HG02610 (cell line): ENCODE measurements at regions not wholly inside any gene's neighbourhood (a gene's known extent, or its start where the extent isn't known, plus 50 kb on each side); places are given as distances from the start of the nearest gene placed in this dataset.
"Not testable (repeated sequence)": the region's sequence is repeated elsewhere in the genome, so short reads cannot be mapped to it uniquely, and the experiment has no call there.

Experiments
- ATAC-seq: cut with Tn5 transposase; IDR thresholded peaks from one replicate; pipeline ENCODE4 v1.9.1; 2021; ENCODE audit warnings: mild to moderate bottlenecking, moderate library complexity; ENCODE audit not compliant: unreplicated experiment

DNA sequence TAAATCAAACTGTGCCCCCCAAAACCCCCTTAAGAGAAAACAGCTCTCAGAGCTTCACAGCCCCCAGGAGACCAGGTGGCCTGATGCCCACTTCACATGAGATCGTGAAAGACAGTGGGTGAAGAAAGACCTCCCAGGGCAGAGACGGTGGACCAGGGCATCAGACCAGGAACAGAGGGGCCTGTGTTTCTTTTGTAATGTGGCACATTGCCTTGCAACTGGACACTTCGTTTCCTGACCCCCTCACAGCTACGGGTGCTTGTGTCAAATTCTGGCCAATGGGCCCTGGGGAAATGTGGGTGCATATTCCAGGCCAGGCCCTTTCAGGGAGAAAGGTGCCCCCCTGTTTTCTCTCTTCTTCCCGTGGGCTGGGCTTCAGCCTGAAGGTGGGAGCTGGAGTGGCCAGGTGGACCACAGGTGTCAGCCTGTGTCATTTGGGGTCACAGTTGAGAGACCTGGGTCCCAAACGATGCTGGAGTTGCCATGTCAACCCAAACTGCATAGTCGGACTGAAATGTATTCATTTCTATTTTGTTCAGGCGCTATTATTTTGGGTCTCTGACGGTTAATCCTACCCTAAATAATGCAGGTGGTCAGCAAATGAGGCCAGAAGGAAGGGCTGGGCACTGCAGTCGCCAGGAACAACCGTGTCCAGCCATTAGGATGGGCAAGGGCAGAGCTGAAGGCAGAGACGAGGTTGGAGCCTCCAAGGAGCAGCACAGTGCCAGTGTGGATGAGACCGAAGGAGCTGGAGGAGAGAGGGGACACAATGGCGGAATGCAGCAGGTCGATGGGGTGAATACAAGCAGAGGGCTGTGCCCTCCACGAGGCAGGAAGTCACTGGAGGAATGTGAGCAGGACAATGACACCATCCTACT is 338.2 kb downstream of the EIPR1 start:
- no peak for ATAC-seq

DNA sequence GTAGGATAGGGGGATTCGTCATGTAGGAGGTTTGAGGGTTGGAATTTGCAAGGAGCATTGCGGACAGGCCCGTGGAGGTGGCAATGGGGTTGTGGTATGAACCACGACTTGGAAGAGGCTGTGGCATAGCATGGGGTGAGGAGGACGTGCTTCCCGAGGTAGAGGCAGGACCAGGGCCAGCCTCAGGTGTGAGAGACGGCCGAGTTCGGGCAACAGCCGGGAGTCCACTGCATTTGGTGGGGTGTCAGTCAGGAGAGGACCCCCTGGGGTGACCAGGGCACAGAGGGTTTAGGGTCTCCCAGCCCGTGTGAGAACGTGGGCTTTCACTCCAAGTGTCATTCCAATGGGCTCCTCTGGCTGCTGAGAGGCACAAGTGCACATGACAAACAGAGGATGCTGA is 339.0 kb downstream of the EIPR1 start:
- ATAC-seq = no peak

DNA sequence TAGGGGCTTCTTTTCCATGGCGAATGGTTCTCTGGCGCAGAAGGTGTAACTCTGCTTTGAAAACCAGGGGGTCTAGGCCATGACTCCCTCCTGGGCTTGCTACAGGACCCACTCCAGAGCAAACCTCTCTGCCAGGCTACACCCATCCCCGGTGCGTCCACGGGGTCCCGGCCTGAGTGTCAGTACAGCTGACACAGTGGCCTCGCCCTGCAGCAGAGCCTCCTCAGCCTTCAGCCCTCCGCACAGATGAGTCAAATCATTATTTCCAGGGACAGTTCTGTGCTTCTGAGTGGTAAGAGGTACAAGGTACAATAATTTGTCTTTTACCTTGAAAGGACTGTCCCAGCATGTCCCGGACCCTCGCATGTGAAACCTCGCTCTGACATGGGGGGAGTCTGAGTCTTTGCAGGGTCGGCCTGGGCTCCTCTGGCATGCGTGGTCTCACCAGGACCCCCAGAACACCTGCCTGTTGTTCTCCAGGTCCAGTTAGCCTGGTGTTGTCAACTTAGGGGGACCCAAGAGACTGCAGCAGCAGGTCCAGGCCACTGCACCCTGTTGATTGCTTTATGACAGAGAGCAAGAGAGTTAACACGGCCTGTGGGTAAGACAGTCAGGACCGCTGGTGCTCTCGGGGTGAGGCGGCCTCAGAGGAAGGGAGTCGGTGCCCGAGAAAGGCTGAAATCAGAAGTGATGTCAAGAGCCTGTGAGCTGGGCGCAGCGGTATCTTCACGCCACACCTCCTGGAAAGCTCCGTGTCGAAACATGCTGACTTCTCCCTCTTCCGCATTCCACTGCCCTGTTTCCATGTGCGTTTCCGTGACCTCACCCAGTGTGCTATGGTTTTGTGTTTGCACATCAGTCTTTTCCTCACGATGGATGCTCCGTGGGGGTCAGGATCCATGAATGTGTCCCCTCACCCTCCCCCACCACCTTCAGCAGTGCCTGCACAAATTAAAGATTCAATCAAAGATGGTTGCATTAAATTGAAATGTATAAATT is 340.1 kb downstream of the EIPR1 start:
- ATAC-seq = no peak

DNA sequence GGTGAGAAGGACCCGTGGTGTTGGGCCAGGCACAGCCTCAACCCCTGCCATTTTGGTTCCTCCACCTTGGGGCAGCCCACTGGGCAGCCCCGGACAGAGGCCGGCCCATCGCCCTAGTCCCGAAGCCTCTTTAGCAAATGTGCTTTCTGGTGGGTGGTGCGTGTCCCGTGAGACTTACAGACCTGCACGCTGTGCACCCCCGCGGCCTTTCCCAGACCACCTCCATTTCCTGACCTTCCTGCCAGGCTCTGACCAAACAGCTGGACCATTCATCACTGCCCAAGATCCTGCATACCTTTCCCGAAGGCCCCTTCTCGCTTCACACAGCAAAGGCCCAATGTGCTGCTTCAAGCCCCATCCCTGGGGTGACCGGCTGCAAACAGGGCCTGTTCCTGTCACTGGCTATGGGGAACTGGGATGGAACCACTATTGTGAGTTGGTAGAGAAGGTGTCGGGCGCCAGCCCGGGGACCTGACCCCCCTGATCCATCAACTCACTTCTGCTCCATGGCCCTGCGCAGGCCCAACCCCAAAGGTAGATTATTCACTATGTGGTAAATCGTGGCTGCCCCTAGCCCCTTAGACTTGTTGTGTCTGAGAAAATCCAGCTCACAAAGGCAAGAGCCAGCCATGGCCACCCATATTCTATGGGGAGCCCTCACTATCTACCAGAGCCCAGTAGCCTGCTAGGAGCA is 341.0 kb downstream of the EIPR1 start:
- no peak for ATAC-seq

DNA sequence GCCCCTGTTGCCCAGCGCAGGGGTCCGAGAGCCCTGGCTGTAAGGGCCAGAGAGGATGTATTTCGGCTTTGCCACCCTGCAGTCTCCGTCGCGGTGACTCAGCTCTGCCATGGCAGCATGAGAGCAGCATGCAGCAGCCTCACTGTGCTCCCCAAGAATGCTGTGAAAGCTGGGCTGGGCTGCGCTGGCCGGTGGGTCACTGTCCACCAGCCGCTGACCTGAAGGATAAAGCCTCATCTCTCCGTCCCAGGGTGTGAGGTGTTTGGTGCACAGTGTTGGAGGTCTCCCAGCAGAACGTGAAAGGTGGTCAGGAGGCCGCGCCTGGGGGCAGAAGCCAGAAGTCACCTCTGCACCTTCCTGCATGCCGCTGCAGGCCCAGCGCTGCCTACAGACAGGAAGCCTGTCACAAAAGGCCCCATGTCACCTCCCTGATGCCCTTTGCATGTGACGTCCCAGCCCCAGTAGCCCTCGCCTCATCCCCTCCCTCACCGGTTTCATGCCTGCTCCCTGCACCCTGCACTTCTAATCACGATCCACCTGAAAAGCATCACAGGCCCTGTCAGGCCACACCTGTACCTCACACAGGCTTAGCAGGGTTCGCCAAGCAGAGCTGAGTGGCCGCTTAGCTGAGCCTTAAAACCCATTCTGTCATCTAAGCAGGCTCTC is 342.1 kb downstream of the EIPR1 start:
- no peak for ATAC-seq

DNA sequence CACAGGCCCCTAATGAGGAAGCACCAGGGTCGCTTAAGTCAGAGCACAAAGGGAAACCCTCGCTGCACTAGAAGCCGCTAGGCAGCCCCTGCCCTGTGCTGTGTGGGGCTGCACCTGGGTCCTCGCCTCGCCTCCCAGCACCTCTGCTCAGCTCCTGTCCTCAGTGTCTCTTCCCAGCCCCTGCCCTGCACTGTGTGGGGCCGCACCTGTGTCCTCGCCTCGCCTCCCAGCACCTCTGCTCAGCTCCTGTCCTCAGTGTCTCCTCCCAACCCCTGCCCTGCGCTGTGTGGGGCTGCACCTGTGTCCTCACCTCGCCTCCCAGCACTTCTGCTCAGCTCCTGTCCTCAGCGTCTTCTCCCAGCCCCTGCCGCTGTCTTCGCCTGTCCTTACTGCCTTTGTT is 342.8 kb downstream of the EIPR1 start:
- no peak for ATAC-seq

DNA sequence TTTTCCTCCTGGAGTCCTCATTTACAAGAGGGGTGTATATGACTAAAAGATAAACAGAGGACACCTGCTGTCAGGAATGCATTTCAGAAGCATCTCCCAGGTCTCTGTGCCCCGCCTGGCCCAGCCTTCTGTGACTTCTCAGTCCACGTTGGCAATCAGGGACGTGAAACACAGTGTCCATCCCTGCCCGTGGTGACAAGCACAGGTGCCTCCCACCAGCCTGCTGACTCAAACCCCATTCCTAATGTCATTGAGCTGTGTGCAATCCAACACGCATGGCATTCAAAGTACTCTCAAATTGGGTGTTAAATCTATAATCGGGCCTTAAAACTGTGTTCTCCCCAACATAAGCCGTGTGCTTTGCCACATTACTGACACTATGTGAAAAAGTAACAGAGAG is 343.2 kb downstream of the EIPR1 start:
- no peak for ATAC-seq

DNA sequence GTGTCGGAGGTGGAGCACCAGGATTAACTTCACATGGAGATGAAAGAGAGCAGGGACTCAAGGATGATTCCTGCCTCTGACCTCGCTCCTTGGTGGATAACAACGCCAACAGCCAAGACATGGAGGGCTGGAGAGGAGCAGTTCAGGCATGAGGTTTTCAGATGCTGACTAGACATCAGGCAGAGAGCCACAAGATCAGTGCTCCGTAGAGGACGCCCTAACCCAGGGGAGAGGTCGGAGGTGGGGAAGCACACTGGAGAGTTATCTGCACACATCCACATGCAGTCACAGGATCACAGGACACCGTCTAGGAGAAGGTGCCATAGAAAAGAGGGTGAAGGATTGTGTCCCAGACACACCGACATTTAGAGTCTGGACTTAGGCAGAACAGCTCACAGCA is 344.3 kb downstream of the EIPR1 start:
- no peak for ATAC-seq

DNA sequence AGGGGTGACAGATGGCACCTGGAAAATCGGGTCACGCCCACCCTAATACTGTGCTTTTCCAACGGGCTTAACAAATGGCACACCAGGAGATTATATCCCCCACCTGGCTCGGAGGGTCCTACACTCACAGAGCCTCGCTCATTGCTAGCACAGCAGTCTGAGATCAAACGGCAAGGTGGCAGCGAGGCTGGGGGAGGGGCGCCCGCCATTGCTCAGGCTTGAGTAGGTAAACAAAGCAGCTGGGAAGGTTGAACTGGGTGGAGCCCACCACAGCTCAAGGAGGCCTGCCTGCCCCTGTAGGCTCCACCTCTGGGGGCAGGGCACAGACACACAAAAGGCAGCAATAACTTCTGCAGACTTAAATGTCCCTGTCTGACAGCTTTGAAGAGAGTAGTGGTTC is 346.8 kb downstream of the EIPR1 start:
- ATAC-seq = not testable (repeated sequence)

DNA sequence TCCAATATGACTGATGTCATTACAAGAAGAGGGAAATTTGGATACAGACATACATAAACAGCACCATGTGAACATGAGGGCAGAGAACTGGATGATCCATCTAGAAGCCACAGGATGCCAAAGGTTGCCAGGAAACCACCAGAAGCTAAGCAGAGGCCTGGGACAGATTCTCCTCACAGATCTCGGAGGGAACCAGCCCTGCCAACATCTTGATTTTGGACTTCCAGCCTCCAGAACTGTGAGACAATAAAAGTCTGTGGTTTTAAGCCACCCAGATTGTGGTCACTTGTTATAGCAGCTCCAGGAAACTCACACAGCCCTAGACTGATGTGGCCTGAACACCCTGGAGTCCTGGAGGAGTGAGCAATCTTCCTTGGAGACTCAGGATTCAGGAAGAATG is 351.6 kb downstream of the EIPR1 start:
- ATAC-seq = no peak

DNA sequence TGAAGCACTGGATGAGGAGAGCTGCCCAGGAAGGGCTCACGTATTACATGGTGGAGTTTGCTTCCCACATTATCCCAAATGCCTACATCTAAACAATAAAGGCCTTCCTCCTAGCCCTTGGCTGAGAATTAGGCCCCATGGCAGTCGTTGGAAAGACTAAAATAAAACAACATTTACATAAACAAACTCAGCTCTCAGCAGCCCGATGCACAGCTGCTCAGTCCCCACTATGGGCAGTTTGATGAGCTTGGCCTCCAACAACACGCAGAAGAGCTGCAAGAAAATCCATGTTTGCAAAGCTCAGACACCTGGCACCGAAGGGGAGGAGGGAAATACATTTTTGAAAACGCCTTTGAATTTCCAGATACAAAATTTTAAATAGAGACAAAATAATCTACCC is 352.4 kb downstream of the EIPR1 start:
- ATAC-seq = no peak

DNA sequence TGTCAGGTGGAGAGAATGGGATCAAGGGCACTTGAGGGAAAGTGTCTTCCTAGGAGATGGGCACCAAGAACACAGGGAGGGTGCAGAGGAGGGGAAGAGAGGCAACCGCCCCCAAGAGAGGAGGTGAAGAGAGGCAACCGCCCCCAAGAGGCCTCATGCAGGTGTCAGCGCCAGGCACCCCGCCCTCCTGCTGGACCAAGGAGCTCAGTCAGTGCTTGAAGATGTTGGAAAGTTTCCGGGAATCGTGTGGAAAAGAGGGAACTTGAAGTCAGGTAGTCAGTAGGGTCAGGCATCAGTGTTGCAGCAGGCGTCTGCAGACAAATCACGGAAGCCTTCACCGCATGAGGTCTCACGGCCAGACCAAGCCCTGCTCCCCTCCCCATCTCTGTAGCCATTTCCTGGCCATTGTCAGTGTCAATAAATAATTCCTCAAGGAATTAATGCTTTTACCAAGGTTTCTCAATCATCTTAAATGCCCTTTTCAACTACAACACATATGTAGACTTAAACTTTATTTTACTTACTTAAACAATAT is 353.1 kb downstream of the EIPR1 start:
- no peak for ATAC-seq

DNA sequence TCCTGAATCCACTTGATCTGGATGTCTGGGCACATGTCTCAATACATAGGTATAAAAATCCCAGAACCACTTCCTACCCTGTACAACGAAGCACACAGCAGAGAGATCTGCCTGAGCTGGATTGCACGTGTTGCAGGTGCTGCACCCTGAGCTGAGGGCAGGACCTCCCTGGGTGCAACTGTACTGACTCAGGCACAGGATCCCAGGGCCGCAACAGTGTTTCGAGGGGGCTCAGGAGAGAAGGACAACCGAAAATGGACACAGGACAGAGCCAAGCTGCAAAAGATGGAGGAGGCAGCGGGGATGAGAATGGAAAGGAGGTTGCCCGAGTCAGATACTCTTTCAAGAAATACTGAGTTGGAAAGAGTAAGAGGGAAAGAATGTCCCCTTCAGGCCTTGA is 354.1 kb downstream of the EIPR1 start:
- no peak for ATAC-seq

DNA sequence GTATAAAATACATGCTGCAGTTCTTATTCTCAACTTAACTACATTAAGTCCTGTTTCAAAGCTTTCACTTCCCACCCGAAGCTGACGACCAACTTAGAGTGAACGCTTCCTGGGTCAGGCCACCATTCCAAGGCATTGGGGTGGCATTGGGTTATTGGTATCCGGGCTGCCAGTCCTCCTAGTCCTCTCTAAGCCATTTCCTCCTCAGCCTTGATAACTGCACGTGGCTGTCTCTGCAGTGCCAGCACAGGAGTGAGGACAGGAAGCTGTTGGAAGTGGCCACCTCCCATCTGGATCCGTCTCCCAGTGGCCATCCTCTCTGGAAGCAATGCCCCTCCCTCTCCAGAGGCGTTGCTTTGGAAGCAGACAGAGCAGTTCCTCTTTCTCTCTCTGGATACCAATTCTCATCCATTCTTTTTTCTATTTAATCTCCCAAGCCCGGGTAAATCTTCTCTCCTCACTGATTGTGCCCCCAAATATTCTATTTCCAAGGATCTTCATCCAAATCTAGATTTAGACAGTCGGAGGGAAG is 354.7 kb downstream of the EIPR1 start:
- ATAC-seq = no peak

DNA sequence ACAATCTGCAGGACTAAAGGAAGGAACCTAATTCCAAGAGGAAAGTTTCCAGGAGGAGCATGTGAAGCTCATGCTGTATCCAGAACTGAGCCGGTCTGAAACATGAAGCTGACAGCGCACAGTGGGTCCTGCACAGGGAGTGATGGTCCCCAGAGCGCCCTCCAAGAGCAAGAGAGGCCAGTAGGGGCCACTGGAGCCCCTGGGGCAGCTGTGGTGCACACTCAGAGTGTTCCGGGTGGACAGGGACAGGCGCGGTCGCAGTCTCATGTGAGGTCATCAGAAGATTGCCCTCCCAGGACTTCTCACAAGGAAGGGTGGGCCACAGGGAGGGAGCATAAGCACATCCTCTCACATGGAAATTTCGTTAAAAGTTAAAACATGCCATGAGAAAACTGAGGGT is 355.9 kb downstream of the EIPR1 start:
- ATAC-seq = no peak

DNA sequence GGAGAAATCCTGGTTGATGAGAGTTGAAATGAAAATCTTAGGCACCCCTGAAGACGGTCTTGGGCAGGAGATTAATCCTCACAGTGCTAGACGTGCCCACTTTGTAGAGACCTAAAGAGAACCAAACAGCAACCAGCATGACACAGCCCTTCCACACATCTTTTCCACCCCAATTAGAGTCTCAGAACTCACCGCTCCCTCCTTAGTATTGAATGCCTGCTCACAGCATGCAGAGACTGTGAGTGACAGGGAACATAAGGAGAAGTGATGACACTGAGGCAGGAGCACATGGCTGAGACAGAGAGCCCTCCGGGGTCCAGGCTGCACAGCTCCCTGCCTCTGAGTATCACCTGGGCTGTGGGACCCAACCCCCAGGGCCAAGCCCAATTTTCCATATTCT is 367.6 kb downstream of the EIPR1 start:
- ATAC-seq = no peak

DNA sequence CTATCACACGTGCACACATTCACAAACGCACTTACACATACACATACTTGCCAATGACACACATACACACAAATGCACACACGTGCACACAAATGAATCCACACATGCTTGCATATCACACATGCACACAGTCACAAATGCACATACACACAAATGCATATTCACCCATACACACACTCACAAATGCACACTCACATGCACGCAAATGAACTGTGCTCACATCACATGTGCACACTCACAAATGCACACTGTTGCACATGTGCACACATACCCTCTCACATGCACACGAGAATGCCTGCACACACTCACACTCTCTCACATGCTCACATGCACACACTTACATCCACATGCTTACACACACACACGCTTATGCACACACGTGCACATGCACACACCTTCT is 368.1 kb downstream of the EIPR1 start:
- no peak for ATAC-seq

DNA sequence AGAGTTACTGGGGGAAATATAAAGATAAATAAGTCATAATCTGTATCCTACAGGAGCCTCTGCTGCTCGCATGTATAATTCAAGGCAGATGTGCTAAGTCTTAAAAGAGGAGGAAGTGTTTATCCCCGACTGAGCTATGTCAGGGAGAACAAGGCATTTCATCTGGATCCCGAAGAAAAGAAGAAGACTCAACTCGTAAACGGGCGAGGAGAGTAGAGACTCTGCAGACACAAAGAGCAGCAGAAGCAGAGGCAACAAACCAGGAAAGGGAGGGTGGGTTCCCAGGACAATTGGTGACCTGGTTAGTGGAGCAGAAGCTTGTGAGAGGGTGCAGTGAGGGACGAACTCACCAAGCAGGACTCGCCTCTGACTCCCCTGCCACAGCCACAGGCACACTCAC is 368.6 kb downstream of the EIPR1 start:
- no peak for ATAC-seq

DNA sequence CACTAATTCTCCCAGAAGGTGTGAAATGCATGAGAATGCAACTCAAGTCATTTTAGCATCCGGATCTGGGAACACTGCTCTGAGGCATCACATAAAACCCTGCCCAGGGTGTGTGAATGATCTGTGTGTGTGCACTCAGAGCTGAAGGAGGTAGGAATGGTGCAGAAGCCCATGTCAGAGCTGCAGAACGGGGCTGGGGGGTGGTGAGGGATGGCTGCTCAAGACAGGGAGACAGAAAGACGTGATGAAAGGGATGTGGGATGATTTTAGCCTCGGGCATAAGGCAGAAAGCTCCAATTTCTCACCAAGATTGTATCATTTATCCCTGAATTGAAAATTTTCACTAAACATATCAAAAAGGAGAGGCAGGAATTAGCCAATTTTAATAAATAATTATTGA is 369.1 kb downstream of the EIPR1 start:
- no peak for ATAC-seq

DNA sequence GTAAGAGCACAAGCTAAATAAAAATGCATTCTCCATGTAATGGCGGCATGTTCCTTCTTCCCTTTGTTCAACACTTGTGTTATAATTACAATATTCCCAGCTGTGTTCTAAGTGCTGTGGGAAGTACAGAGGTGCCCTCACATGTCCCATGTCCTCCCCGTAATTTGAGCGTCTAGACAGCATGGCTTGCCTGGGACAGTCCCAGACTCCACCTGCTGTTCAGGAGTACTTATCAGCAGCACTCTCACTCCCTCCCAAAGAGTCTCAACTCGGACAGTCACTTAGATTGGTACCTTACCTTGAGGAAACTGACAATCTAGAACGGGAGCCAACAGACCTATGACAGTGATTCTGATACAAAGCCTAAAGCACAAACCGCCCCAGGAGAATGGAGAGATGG is 370.5 kb downstream of the EIPR1 start:
- ATAC-seq = no peak
